ENCODE measurements at regions not wholly inside any gene's neighbourhood (a gene's known extent, or its start where the extent isn't known, plus 50 kb on each side); places are given as distances from the start of the nearest gene placed in this dataset.

DNA sequence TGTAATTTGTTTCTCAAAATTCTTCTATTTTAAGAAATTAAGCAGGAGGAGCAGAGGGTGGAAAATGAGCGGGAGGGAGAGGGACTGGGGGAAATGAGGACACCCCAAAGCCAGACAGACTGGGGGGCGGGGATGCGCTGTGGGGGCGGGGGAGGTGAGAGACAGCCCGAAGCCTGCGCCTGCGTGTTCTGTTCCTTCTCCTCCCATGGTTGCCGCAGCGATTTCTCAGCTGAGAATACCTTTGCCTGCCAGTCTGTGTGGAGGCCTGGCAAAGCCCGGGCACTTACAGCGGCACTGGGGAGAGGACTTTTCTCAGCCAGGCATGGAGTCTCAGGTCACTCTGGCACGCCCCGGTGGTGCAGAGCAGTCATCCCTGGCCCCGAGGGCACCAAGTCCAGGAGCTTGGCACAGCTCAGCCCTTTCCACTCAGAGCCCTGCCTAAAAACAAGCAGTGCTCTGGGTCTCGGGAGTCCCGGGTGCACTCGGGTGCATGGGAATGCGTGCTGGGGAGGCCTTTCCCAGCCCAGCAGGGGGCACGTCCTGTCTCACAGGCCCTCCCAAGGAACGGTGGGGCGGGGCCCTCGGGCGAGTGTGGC, 289.3 kb upstream of the HS6ST1 start:
- TF ChIP-seq CTCF (IDR thresholded peaks at IDR 0.05), result peak in 2 of 6 experiments; percentile 23 to 27
- peak in 1 of 2 donors; percentile 43 for TF ChIP-seq POLR2A (IDR thresholded peaks at IDR 0.05)

Data from thyroid gland (tissue), 4 donors.